Activated CD8-positive, alpha-beta memory T cell treated with anti-CD3 and anti-CD28 coated beads for 36 hours (primary cell): ENCODE measurements at regions not wholly inside any gene's neighbourhood (a gene's known extent, or its start where the extent isn't known, plus 50 kb on each side); places are given as distances from the start of the nearest gene placed in this dataset.

Experiments used
- CTCF ChIA-PET: fragments of 350-600 bp; sonication (Branson Sonifier 250); formaldehyde crosslinking; loops from one replicate; lab custom pipeline; 2021; ENCODE audit warnings: antibody characterized with exemption; lab: Charles Lee
- POLR2A ChIA-PET: fragments of 350-600 bp; sonication (Branson Sonifier 250); formaldehyde crosslinking; loops from one replicate; lab custom pipeline; 2021; ENCODE audit warnings: antibody characterized with exemption; lab: Charles Lee

GRCh38 chr15:85880501-85881190, 85.9 kb upstream of the KLHL25 start:
- ChIA-PET CTCF (interaction anchor here (0.6 kb wide), 1 partner anchor 1205 kb away, joined by 3 read pairs; no protein-coding TSS in a partner anchor), POLR2A (no interaction called here)

DNA sequence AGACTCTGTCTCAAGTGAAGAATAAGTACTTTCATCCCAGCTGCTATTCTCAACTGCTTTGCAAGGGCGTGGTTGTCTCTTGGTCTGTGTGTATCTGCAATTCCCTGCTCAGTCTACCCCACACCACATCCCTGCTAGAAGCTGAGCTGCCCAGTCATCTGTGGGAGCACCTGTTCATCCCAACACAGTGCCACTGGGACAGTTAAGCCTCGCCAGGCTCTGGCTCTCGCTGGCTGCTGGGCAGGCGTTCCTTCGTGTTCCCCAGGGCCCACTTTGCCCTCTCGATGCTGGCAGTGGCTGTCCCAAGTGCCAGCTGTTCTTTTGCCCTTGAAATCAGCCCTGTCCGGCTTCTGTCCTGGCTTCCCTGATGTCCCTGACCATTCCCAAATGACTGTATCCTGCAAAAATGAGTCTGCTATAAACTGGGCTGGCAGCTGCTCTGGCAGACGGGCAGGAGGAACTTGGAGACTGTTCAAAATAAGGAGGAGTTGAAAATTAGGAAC, 91.6 kb upstream of the KLHL25 start:
- ChIA-PET CTCF (no interaction called here), POLR2A (no interaction called here)

- ChIA-PET CTCF (no interaction called here), POLR2A (no interaction called here)
Measured at GRCh38 chr15:85889956-85890619, 95.4 kb upstream of the KLHL25 start.

DNA sequence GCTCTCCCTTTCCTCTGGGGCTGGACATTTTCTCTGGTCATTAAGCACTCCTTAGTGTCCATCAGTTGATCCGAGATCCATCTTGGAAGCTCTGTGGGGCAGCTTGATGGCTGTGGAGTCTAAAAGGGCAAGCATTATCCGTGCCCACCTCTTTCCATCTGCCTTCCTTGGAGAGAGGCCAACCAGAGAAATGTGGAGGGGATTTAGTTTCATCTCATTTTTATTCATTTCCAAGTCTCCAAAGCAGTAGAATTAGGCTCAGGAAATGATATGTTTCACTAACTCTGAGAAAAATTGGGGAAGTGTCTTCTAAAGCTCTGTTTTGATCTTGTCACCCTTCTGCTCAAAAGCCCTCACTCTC, 95.9 kb upstream of the KLHL25 start:
- ChIA-PET CTCF (no interaction called here), POLR2A (no interaction called here)

GRCh38 chr15:85891470-85891869, 96.7 kb upstream of the KLHL25 start:
- ChIA-PET CTCF (no interaction called here), POLR2A (no interaction called here)

- ChIA-PET POLR2A (no interaction called here), CTCF (no interaction called here)
Measured at GRCh38 chr15:85892232-85892631, 97.5 kb upstream of the KLHL25 start.

- ChIA-PET CTCF (no interaction called here), POLR2A (no interaction called here)
Measured at GRCh38 chr15:85897207-85897894, 102.6 kb upstream of the KLHL25 start.

- CTCF ChIA-PET, result no interaction called here
- POLR2A ChIA-PET, result no interaction called here
Measured at GRCh38 chr15:85897895-85898717, 103.4 kb upstream of the KLHL25 start.

DNA sequence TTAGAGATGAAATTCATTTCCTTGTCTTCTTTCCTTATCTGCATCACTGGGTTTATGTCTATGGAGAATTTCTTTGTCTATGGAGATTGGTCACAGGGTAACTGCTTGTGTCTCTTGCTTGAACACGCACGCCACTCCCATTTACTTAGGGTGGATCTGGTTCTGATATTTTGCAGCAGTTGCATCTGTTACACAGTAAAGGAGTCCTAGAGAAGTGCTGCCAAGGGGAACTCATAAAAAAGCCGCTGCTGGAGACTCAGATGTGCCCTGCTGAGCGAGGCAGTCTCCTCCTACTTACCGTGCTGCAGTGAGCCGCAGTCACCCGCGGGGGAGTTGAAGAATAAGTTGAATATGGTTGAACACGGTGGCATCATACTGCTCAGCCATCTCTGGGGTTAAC, 105.2 kb upstream of the KLHL25 start:
- ChIA-PET POLR2A (no interaction called here), CTCF (no interaction called here)

- ChIA-PET CTCF (no interaction called here), POLR2A (no interaction called here)
Measured at GRCh38 chr15:85905751-85906450, 111.2 kb upstream of the KLHL25 start.

- CTCF ChIA-PET, result no interaction called here
- POLR2A ChIA-PET, result no interaction called here
Measured at GRCh38 chr15:85906640-85907039, 111.9 kb upstream of the KLHL25 start.

- ChIA-PET CTCF (no interaction called here), POLR2A (no interaction called here)
Measured at GRCh38 chr15:85910834-85911233, 116.1 kb upstream of the KLHL25 start.

GRCh38 chr15:85913461-85913860, 118.7 kb upstream of the KLHL25 start:
- ChIA-PET CTCF (no interaction called here), POLR2A (no interaction called here)

- POLR2A ChIA-PET, result no interaction called here
Measured at GRCh38 chr15:85920956-85921355, 126.2 kb upstream of the KLHL25 start.

DNA sequence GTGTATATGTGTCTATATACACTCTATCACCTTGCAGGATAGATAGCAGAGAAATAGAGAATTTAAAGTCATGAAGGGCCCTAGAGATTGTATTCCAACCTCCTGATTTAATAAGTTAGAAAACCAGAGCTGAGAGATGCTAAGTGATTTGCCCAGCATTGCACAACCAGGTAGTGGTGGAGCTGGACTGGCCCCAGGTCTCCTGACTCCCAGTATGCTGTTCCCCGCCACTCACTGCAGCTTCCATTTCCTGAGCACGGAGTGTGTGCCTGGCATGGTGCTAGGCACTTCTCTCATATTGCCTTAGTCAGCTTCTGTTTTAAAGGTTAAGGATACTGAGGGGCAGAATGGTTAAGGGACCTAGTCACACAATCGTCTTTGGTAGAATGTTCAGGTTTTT, 129.4 kb upstream of the KLHL25 start:
- CTCF ChIA-PET, result no interaction called here
- POLR2A ChIA-PET, result no interaction called here

More at GRCh38 chr15:85920956-85921355, 126.2 kb upstream of the KLHL25 start:
- CTCF ChIA-PET, result no interaction called here

DNA sequence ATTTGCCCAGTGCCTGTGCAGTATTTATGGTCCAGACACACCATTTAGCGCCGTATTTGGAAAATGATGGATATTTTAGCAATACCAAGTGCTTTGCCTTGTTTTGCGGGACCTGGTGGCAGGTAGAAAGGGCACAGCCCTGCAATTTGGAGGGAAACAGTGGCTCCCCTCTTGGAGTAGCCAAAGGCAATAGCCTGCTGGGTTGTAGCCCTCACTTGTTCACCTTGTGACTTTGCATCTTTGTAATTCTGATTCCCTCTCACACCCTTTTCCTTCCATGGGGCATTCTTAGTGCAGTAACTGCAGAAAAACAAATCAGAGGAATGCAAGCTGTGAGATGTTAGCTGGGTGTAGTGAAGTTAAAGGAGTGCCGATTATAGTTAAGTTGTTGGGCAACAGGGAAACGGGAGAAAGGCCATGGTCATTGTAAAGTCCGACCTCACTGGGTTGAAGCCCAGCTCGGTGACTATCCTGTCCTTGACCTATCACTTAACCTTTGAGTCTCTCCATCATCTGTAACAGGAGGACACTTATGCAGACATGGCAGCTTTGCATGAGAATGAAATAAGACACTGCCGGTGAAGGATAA, 131.0 kb upstream of the KLHL25 start:
- ChIA-PET POLR2A (no interaction called here), CTCF (no interaction called here)

- ChIA-PET CTCF (no interaction called here), POLR2A (no interaction called here)
Measured at GRCh38 chr15:85926834-85927233, 132.1 kb upstream of the KLHL25 start.

GRCh38 chr15:85927931-85928537, 133.3 kb upstream of the KLHL25 start:
- ChIA-PET CTCF (no interaction called here), POLR2A (no interaction called here)

DNA sequence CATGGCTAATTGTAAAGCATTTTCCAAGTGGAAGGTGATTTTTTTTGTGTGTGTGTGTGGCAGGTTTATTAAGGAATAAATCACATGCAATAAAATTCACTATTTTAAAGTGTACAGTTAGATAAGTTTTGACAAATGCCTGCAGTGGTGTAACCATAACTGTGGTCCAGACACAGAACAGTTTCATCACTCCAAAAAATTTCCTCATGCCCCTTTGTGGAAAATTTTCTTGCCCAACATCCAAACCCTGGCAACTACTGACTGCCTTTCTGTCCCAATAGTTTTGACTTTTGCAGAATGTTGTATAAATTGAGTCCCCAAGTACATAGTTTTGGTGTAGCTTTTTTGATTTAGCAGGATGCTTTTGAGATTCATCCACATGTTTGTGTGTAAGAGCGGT, 135.1 kb upstream of the KLHL25 start:
- ChIA-PET CTCF (no interaction called here), POLR2A (no interaction called here)
